ENCODE measurements at regions not wholly inside any gene's neighbourhood (a gene's known extent, or its start where the extent isn't known, plus 50 kb on each side); places are given as distances from the start of the nearest gene placed in this dataset.
"Not testable (repeated sequence)": the region's sequence is repeated elsewhere in the genome, so short reads cannot be mapped to it uniquely, and the experiment has no call there.

GRCh38 chr14:100419856-100420255 lies 96.7 kb downstream of the SLC25A47 start:
- no peak for DNase-seq (ENCODE audit: low spot score)

GRCh38 chr14:100421756-100422470 lies 98.8 kb downstream of the SLC25A47 start:
- DNase-seq (ENCODE audit: low spot score): no peak

- no peak for DNase-seq (ENCODE audit: low spot score)
These were observed 99.6 kb downstream of the SLC25A47 start for GRCh38 chr14:100422556-100423316.

- no peak for DNase-seq (ENCODE audit: low spot score)
These were observed 100.3 kb downstream of the SLC25A47 start for GRCh38 chr14:100423317-100424010.

GRCh38 chr14:100424504-100425428 lies 101.6 kb downstream of the SLC25A47 start:
- no peak for DNase-seq (ENCODE audit: low spot score)

- DNase-seq (ENCODE audit: low spot score): no peak
These were observed 102.3 kb downstream of the SLC25A47 start for GRCh38 chr14:100425429-100425827.

- DNase-seq (ENCODE audit: low spot score): no peak
These were observed 103.2 kb downstream of the SLC25A47 start for GRCh38 chr14:100426314-100426713.

- DNase-seq (ENCODE audit: low spot score): no peak
These were observed 104.0 kb downstream of the SLC25A47 start for GRCh38 chr14:100427166-100427565.

GRCh38 chr14:100428727-100429126 lies 105.6 kb downstream of the SLC25A47 start:
- DNase-seq (ENCODE audit: low spot score): peak; percentile 43

- no peak for DNase-seq (ENCODE audit: low spot score)
These were observed 106.4 kb downstream of the SLC25A47 start for GRCh38 chr14:100429537-100429936.

- DNase-seq (ENCODE audit: low spot score): no peak
These were observed 107.4 kb downstream of the SLC25A47 start for GRCh38 chr14:100430571-100430970.

- not testable (repeated sequence) for DNase-seq (ENCODE audit: low spot score)
These were observed 108.3 kb downstream of the SLC25A47 start for GRCh38 chr14:100431461-100431860.

- DNase-seq (ENCODE audit: low spot score): no peak
These were observed 109.7 kb downstream of the SLC25A47 start for GRCh38 chr14:100432652-100433427.

- no peak for DNase-seq (ENCODE audit: low spot score)
These were observed 110.3 kb downstream of the SLC25A47 start for GRCh38 chr14:100433428-100433814.

GRCh38 chr14:100434033-100434601 lies 111.0 kb downstream of the SLC25A47 start:
- no peak for DNase-seq (ENCODE audit: low spot score)

- DNase-seq (ENCODE audit: low spot score): no peak
These were observed 111.8 kb downstream of the SLC25A47 start for GRCh38 chr14:100434911-100435438.

- no peak for DNase-seq (ENCODE audit: low spot score)
These were observed 112.3 kb downstream of the SLC25A47 start for GRCh38 chr14:100435459-100435858.

GRCh38 chr14:100436745-100437406 lies 113.7 kb downstream of the SLC25A47 start:
- no peak for DNase-seq (ENCODE audit: low spot score)

GRCh38 chr14:100438271-100438670 lies 115.1 kb downstream of the SLC25A47 start:
- DNase-seq (ENCODE audit: low spot score): no peak
